Brain microvascular endothelial cell (primary cell): ENCODE measurements at regions not wholly inside any gene's neighbourhood (a gene's known extent, or its start where the extent isn't known, plus 50 kb on each side); places are given as distances from the start of the nearest gene placed in this dataset.

Source experiments
- DNase-seq: peaks from one replicate; pipeline ENCODE4 v3.0.0-alpha.2; 2020
- H3K27ac ChIP-seq: fragments of 250-450 bp; sonication (Bioruptor Pico); 2 replicates; pipeline ENCODE4 v1.5.1; 2020; ENCODE audit warnings: mild to moderate bottlenecking, moderate library complexity
- H3K27me3 ChIP-seq: fragments of 250-450 bp; sonication (Bioruptor Pico); replicated peaks from 2 replicates; pipeline ENCODE4 v1.5.1; 2020; ENCODE audit warnings: mild to moderate bottlenecking
- H3K36me3 ChIP-seq: fragments of 250-450 bp; sonication (Bioruptor Pico); replicated peaks from 2 replicates; pipeline ENCODE4 v1.5.1; 2020; ENCODE audit warnings: mild to moderate bottlenecking
- H3K4me3 ChIP-seq: 2 replicates; pipeline ENCODE4 v1.5.1; 2011; ENCODE audit warnings: low read depth, mild to moderate bottlenecking, control low read depth, low read length, moderate library complexity
- CTCF ChIP-seq: IDR thresholded peaks from 2 replicates; pipeline ENCODE4 v1.5.1; 2011; ENCODE audit warnings: low read depth, mild to moderate bottlenecking, moderate library complexity, low read length, control low read depth, inconsistent platforms; ENCODE audit errors: missing control alignments
- in situ Hi-C: cut with HindIII; loops from 2 replicates; pipeline ENCODE4 v1.10.0; 2017; ENCODE audit warnings: low sequenced_read_pairs, low pct_ligation_motif_present

- Histone ChIP-seq H3K27ac (no peak overlapping the region), H3K36me3 (no peaks in the 10 kb centered on the region), H3K4me3 (no peak overlapping the region), H3K27me3 (peaks cover 39% of the 10 kb centered on the region)
- DNase-seq, result no peak
- TF ChIP-seq CTCF, result no peak
- in situ Hi-C loops, result no loop called here
These were observed 319.1 kb upstream of the TLE3 start for GRCh38 chr15:70416829-70417228.

GRCh38 chr15:70415398-70415797 lies 317.7 kb upstream of the TLE3 start:
- DNase-seq, result no peak
- Histone ChIP-seq H3K27ac (no peak overlapping the region), H3K4me3 (no peak overlapping the region), H3K36me3 (no peaks in the 10 kb centered on the region), H3K27me3 (peaks cover 25% of the 10 kb centered on the region)
- in situ Hi-C loops, result no loop called here
- no peak for TF ChIP-seq CTCF

- peaks cover 21% of the 10 kb centered on the region for H3K27me3 ChIP-seq
- no peak overlapping the region for H3K4me3 ChIP-seq
- H3K27ac ChIP-seq, result no peak overlapping the region
- no peak for DNase-seq
- in situ Hi-C loops, result no loop called here
- no peak for TF ChIP-seq CTCF
- no peaks in the 10 kb centered on the region for H3K36me3 ChIP-seq
These were observed 316.9 kb upstream of the TLE3 start for GRCh38 chr15:70414626-70415025.

GRCh38 chr15:70412794-70413193 lies 315.1 kb upstream of the TLE3 start:
- Histone ChIP-seq H3K4me3 (no peak overlapping the region), H3K36me3 (no peaks in the 10 kb centered on the region), H3K27me3 (peaks cover 9% of the 10 kb centered on the region), H3K27ac (no peak overlapping the region)
- DNase-seq, result no peak
- in situ Hi-C loops, result no loop called here
- TF ChIP-seq CTCF, result no peak

- Histone ChIP-seq H3K27me3 (peaks cover 18% of the 10 kb centered on the region), H3K27ac (no peak overlapping the region), H3K36me3 (no peaks in the 10 kb centered on the region), H3K4me3 (no peak overlapping the region)
- no peak for DNase-seq
- TF ChIP-seq CTCF, result no peak
- in situ Hi-C loops, result no loop called here
These were observed 313.6 kb upstream of the TLE3 start for GRCh38 chr15:70411143-70411863.

- no peaks in the 10 kb centered on the region for H3K36me3 ChIP-seq
- no peak overlapping the region for H3K4me3 ChIP-seq
- H3K27me3 ChIP-seq, result peaks cover 24% of the 10 kb centered on the region
- no peak for TF ChIP-seq CTCF
- in situ Hi-C loops, result no loop called here
- no peak for DNase-seq
- H3K27ac ChIP-seq, result no peak overlapping the region
These were observed 312.8 kb upstream of the TLE3 start for GRCh38 chr15:70410371-70410985.
